Large intestine (tissue), 3 donors: ENCODE measurements at regions not wholly inside any gene's neighbourhood (a gene's known extent, or its start where the extent isn't known, plus 50 kb on each side); places are given as distances from the start of the nearest gene placed in this dataset.
A peak's percentile ranks its signal among the peaks of the same experiment; 100 is the strongest.

Source experiments
- DNase-seq, 2 donors: peaks; one replicate each; pipeline versions ENCODE4 v3.0.0 to v3.0.0-alpha.2; 2013
- H3K27ac ChIP-seq: one replicate; pipeline ENCODE4 v1.5.1; 2013; ENCODE audit warnings: low read length
- H3K27me3 ChIP-seq: 2 replicates; pipeline ENCODE4 v1.6.1; 2013; ENCODE audit warnings: low read length; ENCODE audit not compliant: control insufficient read depth, insufficient read depth
- H3K36me3 ChIP-seq: 2 replicates; pipeline ENCODE4 v1.6.1; 2013; ENCODE audit warnings: low read length; ENCODE audit not compliant: control insufficient read depth, insufficient read depth
- H3K4me1 ChIP-seq: one replicate; pipeline ENCODE4 v1.6.1; 2013; ENCODE audit warnings: low read length; ENCODE audit not compliant: control insufficient read depth, insufficient read depth
- H3K4me3 ChIP-seq: one replicate; pipeline ENCODE4 v1.5.1; 2013; ENCODE audit warnings: low read length
- H3K9me3 ChIP-seq: one replicate; pipeline ENCODE4 v1.6.1; 2013; ENCODE audit warnings: mild to moderate bottlenecking, low read depth, low read length, moderate library complexity; ENCODE audit not compliant: control insufficient read depth
- WGBS: methylation state at CpG from one replicate; pipeline ENCODE4 v1.1.5; 2013; ENCODE audit warnings: low lambda C conversion rate; ENCODE audit not compliant: insufficient coverage; 5-methylcytosine and 5-hydroxymethylcytosine counted together

DNA sequence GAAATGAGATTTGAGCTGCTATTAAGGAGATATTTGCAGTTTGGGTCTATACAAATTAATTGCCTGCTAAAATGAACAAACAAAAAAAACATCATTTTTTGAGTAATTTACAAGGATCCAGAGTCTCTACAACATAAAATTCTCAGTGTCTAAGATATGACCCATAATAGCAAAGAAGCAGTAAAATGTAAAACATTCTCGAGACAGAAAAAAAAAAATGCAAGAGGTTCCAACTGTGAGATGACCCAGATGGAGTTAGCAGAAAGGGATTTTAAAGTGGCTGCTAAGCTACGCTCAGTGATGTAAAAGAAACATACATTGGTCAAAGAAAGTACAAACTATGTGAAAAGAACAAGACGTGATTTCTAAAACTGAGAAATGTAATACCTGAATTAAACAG is 471.0 kb downstream of the SH2D4B start:
- H3K27ac ChIP-seq = no peak overlapping the region
- no peak for DNase-seq
- no peaks in the 10 kb centered on the region for H3K9me3 ChIP-seq
- H3K36me3 ChIP-seq = no peaks in the 10 kb centered on the region
- no peaks in the 10 kb centered on the region for H3K4me1 ChIP-seq
- whole genome bisulfite sequencing = 85% methylated on average over 3 of the region's 3 CpGs
- H3K4me3 ChIP-seq = no peak overlapping the region
- no peaks in the 10 kb centered on the region for H3K27me3 ChIP-seq

DNA sequence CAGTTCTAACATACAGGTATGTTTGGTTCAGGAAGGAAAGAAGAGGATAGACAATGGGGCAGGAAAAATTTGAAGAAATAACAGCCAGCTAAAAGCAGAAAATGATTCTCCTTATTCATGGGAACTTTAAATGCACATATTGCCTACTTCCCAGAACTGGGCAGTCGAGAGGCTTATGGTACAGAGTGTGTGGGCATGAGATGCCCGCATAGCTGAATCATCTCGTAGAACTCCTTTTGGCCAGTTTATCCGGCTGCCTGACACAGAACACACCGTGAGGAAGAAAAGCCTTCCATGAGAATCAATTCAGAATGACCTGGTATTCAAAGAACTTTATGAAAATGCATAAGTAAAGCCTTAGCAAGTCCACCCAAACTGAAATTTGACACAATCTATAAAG is 471.6 kb downstream of the SH2D4B start:
- Histone ChIP-seq H3K27ac (no peak overlapping the region), H3K36me3 (no peaks in the 10 kb centered on the region), H3K4me1 (no peaks in the 10 kb centered on the region), H3K9me3 (no peaks in the 10 kb centered on the region), H3K27me3 (no peaks in the 10 kb centered on the region), H3K4me3 (no peak overlapping the region)
- DNase-seq = no peak
- WGBS = 100% methylated on average over 1 of the region's 5 CpGs

DNA sequence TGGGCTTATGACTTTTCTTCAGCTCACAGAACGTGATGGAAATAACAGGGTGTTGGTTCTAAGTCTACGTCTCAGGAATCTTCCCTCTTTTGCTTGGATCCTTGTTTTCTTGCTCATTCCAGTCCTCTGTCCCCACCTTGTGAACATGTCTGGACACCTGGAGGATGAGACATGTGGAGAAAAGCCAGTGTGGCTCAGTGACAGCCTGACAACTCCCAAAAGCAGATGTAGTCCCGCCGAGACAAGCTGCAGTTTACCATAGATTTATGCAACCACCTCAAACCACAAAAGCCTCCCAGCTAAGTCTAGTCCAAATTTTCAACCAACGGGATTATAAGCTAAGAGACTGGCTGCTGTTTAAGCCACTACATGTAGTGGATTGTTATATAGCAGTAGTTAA is 476.1 kb downstream of the SH2D4B start:
- H3K9me3 ChIP-seq = no peaks in the 10 kb centered on the region
- H3K27me3 ChIP-seq = no peaks in the 10 kb centered on the region
- no peaks in the 10 kb centered on the region for H3K36me3 ChIP-seq
- no peak overlapping the region for H3K4me3 ChIP-seq
- no CpG with 5 or more reads among the region's 5 CpGs for WGBS
- peak in 1 of 2 donors; percentile 8 for DNase-seq
- no peak overlapping the region for H3K27ac ChIP-seq
- no peaks in the 10 kb centered on the region for H3K4me1 ChIP-seq

DNA sequence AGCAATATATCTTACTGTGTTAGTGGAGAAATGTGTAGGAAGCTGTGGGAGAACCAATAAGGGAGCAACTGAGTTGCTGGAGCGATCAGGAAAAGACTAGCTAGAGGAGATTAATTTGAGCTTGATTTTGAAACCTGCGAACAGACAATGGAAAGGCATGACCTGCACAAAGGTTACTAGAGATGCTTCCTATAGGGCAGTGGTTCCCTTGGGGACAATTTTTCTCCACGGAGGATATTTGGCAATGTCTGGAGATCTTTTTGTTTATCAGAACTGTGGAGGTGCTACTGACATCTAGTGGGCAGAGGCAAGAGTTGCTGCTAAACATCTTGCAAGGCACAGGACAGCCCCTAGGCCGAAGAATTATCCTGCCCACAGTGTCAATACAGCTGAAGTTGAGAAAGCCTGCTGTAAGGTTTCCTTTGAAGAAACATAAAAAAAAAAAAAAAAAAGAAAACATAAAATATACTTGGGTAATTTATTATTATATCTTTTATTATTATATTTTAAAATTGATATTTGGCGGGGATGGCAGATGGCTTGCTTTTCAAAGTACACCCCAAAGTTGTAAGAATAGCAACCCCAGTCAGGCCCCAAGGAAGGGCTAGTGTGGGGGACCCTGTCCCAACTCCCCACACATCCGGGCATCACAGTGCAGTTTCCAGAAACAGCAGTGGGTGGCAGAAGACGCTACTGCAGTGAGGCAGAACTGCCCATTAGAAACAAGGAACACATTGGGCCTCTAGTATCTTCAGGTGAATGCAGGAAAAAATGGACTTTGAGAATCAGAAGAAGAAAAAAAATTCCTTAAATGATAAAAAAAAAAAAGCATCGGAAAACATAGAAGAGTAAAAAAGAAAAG is 481.6 kb downstream of the SH2D4B start:
- Histone ChIP-seq H3K27ac (no peak overlapping the region), H3K27me3 (no peaks in the 10 kb centered on the region), H3K4me3 (no peak overlapping the region), H3K36me3 (no peaks in the 10 kb centered on the region), H3K4me1 (no peaks in the 10 kb centered on the region), H3K9me3 (no peaks in the 10 kb centered on the region)
- WGBS = 64% methylated on average over 1 of the region's 8 CpGs
- peak; percentile 8 to 26 for DNase-seq

DNA sequence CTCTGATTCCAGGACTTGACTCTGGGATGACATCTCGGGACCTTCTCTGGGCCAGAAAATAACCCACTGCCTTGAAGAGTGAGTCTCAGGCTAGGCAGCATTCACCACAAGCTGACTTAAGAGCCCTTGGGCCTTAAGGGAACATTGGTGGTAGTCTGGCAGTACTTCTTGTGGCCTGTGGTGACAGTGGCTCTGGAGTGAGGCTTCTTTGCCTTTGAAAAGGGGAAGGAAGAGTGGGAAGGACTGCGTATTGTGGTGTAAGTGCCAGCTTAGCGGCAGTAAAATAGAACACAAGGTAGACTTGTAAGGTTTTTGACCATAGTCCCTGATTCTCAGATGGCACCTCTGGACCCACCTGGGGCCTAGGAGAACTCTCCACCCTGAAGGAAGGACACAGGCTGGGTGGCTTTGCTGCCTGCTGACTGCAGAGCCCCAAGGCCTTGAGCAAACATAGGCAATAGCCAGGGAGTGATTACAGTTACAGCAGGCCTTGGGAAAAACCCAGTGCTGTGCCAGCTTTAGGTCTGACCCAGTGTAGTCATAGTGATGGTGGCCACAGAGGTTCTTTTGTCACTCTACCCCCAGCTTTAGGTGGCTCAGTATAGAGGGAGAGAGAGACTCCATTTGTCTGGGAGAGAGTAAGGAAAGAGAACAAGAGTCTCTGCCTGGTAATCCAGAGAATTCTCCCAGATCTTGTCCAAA is 483.9 kb downstream of the SH2D4B start:
- DNase-seq = no peak

DNA sequence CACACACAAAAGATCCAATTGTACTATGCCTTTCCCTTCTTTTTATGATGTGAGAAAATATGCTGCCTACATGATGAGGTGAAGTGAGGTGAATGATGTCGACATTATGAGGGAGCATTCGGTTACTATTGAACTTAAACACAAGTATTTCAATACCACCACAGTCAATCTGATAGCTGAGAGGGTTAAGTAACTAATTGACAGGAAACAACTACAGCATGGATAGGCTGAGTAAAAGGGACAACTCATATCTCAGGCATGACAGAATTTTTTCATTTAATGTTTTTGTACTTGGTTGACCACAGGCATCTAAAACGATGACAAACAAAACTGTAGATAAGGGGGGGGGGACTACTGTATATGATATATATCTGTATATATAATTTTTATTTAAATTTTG is 488.9 kb downstream of the SH2D4B start:
- H3K27me3 ChIP-seq = no peaks in the 10 kb centered on the region
- no peak overlapping the region for H3K4me3 ChIP-seq
- H3K4me1 ChIP-seq = no peaks in the 10 kb centered on the region
- no peaks in the 10 kb centered on the region for H3K9me3 ChIP-seq
- 80% methylated on average over 1 of the region's 3 CpGs for WGBS
- DNase-seq = no peak
- H3K36me3 ChIP-seq = no peaks in the 10 kb centered on the region
- H3K27ac ChIP-seq = no peak overlapping the region

More for the DNA sequence above, 483.9 kb downstream of the SH2D4B start:
- Histone ChIP-seq H3K27me3 (no peaks in the 10 kb centered on the region), H3K36me3 (no peaks in the 10 kb centered on the region), H3K4me1 (no peaks in the 10 kb centered on the region), H3K4me3 (no peak overlapping the region), H3K27ac (no peak overlapping the region), H3K9me3 (no peaks in the 10 kb centered on the region)
- WGBS = no CpG with 5 or more reads among the region's 3 CpGs

DNA sequence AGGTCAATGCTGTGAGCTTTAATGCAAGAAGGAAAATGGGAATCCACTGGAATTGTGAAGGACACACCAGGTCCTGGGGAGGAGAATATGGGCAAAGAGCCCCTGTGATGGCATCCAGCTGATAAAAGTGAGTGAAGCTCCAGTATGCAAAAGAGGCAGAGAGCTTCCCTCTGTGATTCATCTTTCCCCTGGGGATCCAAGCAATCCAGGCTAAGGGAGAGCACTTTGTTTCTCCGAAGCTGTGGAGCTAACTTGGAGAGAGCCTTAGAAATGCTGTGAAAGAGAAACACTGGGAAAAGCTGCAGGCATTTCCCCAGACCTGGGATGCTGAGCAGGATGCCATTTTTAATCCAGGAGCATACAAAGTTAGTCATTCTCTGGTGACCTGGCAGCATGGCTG is 489.5 kb downstream of the SH2D4B start:
- Histone ChIP-seq H3K27me3 (no peaks in the 10 kb centered on the region), H3K4me1 (no peaks in the 10 kb centered on the region), H3K36me3 (no peaks in the 10 kb centered on the region), H3K4me3 (no peak overlapping the region), H3K27ac (no peak overlapping the region), H3K9me3 (no peaks in the 10 kb centered on the region)
- DNase-seq = no peak
- no CpG with 5 or more reads among the region's 1 CpG for WGBS

GRCh38 chr10:81027706-81028105 is 490.0 kb downstream of the SH2D4B start:
- Histone ChIP-seq H3K4me3 (no peak overlapping the region), H3K9me3 (no peaks in the 10 kb centered on the region), H3K27ac (no peak overlapping the region), H3K27me3 (no peaks in the 10 kb centered on the region), H3K4me1 (no peaks in the 10 kb centered on the region), H3K36me3 (no peaks in the 10 kb centered on the region)
- no CpG with 5 or more reads among the region's 4 CpGs for WGBS
- no peak for DNase-seq

DNA sequence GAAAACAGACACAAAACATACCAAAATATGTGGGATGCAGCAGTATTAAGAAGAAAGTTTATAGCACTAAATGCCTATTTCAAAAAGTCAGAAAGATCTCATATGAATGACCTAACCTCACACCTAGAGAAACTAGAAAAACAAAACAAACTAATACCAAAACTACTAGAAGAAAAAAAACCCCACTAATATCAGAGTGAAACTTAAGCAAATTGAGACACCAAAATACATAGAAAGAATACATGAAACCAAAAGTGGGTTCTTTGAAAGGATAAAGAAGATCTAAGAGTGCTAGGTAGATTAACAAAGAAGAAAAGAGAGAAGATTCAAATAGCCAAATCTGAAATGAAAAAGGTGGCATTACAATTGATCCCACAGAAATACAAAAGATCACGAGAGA is 494.1 kb downstream of the SH2D4B start:
- WGBS = 100% methylated on average over 1 of the region's 1 CpG
- Histone ChIP-seq H3K27ac (no peak overlapping the region), H3K4me3 (no peak overlapping the region), H3K4me1 (no peaks in the 10 kb centered on the region), H3K27me3 (no peaks in the 10 kb centered on the region), H3K36me3 (no peaks in the 10 kb centered on the region), H3K9me3 (no peaks in the 10 kb centered on the region)
- no peak for DNase-seq

DNA sequence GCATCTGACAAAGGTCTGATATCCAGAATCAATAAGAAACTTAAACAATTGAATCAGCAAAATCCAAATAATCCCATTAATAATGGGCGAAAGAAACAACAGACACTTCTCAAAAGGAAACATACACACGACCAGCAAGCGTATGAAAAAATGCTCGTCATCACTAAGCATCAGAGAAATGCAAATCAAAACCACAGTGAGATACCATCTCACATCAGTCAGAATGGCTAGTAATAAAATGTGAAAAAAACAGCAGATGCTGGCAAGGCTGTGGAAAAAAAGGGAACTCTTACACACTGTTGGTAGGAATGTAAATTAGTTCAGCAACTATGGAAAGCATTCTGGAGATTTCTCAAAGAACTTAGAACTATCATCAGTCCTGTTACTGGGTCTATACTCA is 496.7 kb downstream of the SH2D4B start:
- no peaks in the 10 kb centered on the region for H3K27me3 ChIP-seq

More for the DNA sequence above, 496.7 kb downstream of the SH2D4B start:
- DNase-seq = no peak
- WGBS = no CpG with 5 or more reads among the region's 4 CpGs
- Histone ChIP-seq H3K4me1 (no peaks in the 10 kb centered on the region), H3K27ac (no peak overlapping the region), H3K9me3 (no peaks in the 10 kb centered on the region), H3K4me3 (no peak overlapping the region), H3K36me3 (no peaks in the 10 kb centered on the region)
